NCI-H2196 treated with DMSO at 0.1 percent for 48 hours (cell line): ENCODE measurements at regions not wholly inside any gene's neighbourhood (a gene's known extent, or its start where the extent isn't known, plus 50 kb on each side); places are given as distances from the start of the nearest gene placed in this dataset.

Experiments used
- DNase-seq: peaks from one replicate; lab custom pipeline; 2025; ENCODE audit not compliant: unreplicated experiment; lab: John Stamatoyannopoulos, UW

DNA sequence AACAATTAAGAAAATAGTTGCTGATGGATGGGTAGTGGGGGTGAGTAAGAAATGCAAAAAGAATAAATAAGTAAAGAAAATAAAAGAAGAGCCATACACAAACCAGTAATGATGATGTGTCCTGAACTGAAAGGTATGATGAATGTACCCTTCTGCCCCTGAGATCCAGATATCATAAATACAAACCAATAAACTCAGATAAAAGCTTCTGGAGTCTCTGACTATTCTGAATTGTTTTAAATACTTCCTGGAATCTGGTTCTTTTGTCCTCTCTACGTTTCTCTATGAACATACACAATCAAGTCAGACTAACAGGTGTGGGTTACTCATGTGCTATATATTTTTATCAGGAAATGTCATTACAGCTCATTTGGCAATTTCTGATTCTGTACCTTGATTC is 153.4 kb downstream of the PPP1R2C start:
- no peak for DNase-seq

DNA sequence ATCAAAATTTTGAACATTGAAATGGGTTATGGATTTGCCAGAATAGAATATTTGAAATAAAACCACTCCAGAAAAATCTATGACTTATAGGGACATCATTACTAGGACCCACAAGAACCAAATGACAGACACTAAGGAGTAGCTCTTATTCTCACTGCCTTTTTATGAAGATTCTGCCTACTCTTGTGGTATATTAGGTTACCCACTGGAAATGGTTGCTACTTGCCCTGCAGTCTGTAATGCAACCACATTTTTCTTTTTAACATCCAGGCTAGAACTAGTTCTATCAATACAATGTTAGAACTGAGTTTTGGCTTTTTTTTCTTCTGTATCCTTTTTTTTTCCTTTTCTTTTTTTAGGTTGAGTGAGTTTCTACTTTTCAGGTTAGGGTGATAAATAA is 158.9 kb downstream of the PPP1R2C start:
- no peak for DNase-seq

DNA sequence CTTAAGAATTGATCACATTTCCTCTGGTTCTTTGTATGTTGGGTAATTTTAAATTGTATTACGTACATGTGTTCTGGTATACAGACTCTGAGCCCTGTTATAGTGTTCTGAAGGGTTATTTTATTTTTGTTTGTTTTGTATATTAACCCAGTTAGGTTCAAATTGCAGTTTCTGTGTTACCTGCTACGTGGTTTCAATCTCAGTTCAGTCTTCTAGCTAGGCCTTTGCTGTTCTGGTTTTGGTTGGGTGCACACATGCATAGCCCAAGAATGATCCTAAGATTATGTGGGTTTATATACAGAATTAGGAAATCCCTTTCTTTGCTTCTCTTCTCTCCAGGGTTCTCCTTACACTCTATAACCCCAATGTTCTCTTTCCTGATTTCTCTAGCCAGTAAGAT is 161.0 kb downstream of the PPP1R2C start:
- DNase-seq: no peak

DNA sequence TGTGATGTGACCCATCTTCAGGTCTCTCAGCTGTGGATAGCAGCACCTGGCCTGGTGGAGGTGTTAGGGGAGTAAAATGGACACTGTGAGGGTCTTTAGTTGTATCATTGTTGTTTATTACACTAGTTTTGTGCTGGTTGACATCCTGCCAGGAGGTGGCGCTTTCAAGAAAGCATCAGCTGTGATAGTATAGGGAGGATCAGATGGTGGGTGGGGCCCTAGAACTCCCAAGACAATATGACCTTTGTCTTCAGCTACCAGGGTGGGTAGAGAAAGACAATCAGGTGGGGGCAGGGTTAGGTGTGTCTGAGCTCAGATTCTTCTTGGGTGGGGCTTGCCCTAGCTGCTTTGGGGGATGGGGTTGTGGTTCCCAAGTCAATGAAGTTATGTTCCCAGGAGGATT is 162.8 kb downstream of the PPP1R2C start:
- DNase-seq: no peak

DNA sequence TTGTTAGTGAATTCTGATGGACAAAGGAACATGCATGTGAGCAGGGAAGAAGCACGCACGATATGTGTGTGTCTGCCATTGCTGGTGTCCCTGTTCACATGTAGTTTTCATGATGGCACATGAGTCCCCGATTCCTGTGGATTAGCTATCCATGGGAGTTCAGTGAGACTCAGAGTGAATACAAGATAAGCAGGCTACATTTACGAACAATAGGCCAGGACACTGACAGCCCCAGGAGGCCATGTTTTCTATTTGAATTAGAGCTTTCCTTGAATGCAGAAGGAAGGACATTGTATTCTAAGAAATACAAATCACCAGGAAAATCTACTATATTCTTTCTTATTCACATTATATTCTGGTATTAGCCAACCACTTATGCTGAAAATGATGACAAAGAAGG is 171.4 kb downstream of the PPP1R2C start:
- DNase-seq: no peak

DNA sequence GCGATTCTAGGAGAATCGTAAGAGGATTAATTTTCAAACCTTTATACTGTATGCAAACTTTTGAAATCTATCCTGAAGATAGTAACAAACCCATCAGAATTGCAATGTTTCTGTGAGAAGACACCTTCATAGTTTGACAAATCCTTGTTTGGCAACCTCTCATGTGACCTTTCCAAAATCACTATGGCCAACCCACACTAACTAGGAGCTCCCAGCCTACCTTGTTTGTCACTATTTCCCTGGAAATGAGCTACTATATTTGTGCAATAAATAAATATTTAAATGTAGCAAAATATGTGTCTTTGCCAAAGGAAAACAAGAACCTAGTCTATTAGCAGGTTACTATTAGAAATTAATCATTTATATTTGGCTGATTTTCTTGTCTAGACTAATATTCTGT is 173.7 kb downstream of the PPP1R2C start:
- no peak for DNase-seq

DNA sequence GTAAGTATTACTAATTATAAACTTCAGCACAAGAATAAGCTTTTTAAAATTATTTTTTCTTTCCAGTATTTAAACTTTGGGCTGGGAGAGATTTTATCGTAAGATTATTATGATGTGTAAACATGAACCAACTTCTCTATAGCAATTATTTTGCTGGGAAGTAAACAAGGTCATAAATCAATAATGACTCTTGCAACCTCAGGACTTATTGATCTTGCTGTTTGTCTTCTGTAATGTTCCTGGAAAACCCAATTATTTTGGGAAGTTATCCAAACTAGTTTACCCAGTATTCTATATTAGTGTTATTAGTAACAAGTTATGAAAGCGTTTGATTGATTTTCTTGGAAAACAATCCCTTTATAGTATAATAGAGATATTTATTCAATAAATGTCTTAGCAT is 174.9 kb downstream of the PPP1R2C start:
- DNase-seq: no peak

DNA sequence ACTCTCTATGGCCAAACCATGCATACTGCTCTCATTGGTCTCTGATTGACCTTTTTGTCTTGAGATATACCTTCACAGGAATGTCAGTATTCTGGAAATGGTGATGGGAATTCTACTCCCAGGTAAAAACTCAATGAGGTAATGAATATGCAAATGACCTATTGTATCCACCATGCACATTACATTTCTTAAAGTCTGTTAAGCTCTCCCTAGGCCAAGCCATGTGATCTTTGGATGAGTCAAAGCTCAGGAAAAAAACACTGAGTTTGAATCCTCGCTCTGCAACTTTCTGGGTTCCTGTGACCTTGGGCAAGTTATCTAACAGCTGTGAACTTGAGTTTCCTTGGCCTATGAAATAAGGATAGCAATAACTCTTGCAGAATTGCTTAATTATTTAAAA is 175.4 kb downstream of the PPP1R2C start:
- no peak for DNase-seq

DNA sequence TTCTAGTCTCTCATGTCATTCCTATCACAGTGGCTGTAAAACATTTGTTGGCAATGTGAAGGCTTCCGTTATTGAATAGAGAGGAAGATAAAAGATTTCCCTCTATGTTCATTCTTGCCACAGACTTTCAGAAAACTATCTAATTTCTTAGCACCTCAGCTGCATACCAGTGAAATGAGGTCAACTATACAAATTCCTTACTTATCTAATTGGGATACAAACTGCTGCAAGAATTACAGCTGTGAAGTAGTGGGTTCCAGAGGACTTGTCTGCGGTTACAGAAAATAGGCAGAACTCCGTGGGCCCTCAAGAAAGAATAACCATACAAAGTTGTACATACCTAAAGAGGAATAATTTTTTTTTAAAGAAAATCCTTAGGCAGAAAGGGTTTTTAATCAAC is 175.8 kb downstream of the PPP1R2C start:
- no peak for DNase-seq

DNA sequence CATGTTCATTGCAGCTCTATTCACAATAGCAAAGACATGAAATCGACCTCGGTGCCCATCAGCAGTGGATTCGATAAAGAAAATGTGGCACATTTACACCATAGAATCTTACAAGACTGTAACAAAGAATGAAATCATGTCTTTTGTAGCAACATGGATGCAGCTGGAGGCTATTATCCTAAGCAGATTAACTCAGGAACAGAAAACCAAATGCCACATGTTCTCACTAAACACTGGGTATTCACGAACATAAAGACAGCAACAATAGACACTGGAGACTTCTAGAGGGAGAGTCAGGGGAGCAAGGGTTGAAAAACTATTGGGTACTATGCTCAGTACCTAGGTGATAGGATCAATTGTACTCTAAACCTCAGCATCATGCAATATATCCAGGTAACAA is 180.5 kb downstream of the PPP1R2C start:
- DNase-seq: no peak

DNA sequence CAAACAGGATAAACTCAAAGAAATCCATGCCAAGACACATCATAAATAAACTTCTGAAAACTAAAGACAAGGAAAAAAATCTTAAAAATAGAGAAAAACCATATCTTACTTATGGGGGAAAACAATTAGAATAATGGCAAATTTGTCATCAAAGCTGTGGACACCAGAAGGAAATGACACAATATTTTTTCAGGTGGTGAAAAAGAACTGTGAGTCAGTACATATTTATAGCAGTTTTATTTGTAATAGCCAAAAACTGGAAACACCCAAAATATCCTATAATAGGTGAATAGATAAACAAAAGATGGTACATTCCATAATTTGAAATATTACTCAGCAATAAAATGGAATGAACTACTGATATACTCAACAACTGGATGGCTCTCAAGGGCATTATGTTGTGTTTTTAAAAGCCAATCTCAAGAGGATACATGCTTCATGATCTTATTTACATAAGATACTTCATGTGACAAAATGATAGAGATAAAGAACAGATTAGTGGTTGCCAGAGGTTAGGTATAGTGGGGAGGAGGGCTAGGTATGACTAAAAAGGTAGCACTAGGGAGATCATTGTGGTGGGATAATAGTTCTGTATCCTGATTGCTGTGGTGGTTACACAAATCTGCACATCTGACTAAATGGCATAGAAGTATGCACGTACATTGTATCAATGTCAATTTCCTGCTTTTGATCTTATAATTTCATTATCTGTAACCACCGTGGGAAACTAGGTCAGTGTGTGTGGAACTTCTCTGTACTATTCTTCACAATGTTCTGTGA is 191.9 kb downstream of the PPP1R2C start:
- no peak for DNase-seq

DNA sequence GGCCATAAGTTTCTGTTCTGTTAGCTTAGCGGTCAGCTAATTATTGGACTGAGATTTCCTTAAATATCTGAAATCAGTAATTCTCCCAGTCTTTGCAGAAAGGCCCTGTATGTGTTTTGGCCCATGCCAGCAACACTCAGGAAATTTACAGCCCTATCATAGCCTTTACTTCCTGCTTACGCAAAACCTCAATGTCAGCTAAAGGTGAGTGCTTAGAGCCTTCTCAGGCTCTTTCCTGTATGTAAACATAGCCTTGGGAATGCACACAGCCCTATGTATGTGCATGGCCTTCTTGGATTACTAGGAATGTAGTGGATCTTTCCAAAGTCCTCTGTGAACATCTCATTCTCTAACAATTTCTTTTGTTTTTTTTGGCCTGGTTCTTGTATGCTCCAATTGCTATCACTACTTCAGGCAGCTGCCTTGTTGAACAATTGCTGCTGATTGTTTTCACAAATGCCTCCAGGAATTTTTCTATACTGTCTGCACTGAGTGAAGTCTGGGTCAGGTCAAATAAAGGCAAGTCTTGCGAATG is 200.0 kb downstream of the PPP1R2C start:
- no peak for DNase-seq

DNA sequence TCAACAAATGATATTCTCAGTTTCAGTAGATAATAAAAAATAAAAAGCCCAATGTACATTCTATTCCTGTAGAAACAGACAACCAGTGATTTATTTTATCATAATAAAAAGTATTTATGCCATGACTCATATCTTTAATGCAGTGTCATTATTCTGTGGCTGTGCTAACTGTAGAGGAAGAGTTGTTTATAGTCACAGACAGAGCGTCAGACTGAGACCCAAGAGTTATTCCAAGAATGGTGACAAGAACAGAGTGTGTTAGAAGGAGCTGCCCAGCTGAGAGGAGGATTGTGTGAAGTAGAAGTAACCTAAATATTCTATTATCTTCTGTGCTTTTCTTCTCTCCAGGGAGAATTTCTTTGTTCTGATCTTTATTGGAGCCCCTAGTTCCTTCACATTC is 210.7 kb downstream of the PPP1R2C start:
- no peak for DNase-seq

DNA sequence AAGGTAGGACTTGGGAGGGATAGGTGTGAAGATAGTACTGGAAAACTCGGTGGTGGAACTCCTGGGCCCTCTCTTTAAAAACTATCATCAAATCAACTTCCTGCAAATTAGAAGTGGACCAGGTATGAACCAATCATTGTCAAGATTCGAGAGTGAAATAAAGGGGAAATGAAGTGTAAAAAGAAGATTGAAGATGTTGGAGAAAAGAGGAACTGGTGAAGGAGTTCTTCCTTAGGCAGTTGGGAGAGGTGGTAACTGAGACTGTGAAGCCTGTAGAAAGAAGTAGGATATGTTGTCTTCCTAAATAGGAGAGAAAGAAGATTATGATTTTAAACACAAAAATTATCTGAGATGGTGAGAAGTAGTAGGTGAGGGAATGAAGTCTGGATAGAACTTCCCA is 212.2 kb downstream of the PPP1R2C start:
- DNase-seq: no peak

DNA sequence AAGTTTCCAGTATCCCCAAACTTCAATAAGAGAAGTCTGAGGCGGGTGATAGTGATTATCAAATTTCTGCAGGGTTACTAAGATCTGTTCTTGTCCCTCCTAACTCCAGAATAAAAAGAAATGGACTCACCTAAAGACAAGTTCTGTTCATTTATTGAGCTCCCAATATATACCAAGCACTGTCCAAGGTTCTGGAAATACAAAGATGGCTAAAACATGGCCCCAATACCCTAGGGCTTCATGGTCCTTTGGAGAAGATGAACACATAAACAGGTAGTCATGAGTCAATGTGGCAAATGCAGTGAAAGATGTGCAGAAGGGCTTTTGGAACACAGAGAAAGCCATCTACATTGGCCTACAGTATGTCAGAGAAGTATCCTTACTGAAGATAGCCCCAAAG is 231.2 kb downstream of the PPP1R2C start:
- no peak for DNase-seq

DNA sequence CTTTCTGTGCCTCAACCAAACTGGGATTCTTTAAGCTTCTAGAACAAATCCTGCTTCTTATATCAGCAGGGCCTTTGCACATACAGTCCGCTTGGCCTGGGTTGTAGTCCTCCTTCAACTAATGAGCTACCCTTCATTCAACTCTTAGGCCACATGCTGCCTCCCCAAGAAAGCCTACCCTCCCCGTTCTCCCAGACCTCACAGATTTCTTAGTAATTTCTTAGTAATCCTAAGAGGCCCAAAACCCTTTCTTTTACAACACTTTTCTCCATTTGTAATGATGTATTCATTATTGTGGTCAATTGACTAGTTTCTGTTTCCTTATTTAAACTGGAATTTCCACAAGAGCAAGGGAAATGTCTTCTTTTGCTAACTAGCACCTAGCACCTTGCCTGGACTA is 233.1 kb downstream of the PPP1R2C start:
- DNase-seq: no peak

DNA sequence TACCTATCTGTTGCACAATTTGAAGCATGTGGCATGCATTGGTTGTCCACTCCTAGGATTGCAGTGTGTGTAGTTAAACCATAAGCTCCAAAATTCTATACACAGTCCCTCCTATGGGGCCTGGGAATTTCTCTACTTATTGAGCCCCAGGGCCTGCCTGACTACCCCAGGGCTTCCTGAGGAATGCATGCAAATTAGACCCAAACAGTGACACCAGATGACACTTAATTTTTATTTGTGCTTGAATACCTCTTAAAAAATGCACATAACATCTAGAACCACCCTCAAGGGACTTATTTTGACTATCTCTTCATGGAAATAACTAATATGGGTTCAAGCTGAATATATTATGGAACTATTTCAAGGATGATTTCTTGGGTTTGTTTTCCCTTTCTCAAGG is 236.4 kb downstream of the PPP1R2C start:
- DNase-seq: no peak

DNA sequence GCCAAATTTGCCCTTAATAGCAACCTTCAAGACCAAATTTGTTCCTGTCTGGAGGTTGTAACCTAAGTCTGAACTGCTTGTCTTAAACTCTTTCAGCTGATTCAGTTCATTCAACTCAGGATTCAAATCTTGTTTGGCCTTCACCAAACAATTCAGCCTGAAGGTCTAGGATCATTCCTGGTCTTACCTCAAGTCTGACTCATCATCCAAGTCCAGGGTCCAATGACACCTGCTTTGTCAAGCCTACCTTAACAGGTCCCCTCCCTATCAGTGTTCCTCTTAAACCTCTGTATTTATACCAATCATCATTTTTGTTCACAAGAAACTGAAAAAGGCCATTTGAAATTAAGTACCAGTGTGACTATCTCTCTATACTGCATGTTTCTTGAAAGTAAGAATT is 237.8 kb downstream of the PPP1R2C start:
- no peak for DNase-seq

DNA sequence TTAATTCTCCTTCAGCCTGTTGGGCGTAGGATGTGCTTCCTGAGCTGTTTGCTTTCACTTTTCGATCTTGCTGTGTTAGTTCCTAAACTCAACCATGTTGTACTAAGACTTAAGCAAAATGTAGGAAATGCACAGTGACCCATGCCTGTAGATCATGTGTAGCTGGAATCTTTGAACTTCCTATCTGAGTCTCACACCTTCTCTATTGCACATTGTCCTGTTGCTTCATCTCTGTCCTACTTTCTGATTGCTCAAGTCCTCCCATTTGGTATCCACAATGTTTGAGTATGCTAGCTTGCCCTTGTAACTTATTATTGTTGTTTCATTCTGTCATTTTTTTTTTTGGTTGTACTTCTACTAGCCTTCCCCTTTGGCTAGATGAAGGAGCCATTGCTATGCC is 239.6 kb downstream of the PPP1R2C start:
- no peak for DNase-seq

DNA sequence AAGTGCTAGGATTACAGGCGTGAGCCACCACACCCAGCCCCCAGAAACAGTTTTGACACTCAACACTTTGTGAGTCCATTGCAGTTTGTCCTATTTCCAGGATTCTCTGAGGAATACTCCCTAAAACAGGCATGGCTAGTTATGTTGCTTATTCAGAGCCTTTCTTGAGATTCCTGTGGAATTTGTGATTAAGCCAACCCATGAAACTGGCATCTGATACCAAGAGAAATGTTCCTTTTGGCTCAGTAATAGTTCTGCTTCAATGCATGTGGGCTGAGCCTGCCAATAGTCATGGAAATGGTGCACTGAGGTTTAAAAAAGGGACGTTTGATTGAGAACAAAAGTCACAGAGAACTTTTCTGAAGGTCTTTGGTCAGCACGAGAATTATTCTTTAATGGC is 241.7 kb downstream of the PPP1R2C start:
- DNase-seq: no peak

DNA sequence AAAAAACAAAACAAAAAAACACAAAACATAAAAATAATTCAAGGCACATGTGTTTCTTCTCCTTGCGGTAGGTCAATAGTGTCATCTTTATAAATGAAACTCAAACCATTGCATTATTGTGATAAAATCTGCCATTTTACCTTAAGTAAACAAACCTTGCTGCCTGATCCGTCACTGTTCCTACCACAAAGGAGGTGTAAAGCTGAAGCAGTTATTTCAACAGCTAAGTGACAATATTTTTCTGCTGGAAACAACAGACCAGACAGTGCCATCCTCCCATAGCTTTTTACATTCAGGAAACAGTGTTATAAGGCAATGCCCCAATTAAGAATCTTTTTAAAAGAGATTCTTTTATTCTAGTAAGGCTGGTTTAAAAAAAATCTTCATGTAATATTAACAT is 242.7 kb downstream of the PPP1R2C start:
- DNase-seq: no peak

DNA sequence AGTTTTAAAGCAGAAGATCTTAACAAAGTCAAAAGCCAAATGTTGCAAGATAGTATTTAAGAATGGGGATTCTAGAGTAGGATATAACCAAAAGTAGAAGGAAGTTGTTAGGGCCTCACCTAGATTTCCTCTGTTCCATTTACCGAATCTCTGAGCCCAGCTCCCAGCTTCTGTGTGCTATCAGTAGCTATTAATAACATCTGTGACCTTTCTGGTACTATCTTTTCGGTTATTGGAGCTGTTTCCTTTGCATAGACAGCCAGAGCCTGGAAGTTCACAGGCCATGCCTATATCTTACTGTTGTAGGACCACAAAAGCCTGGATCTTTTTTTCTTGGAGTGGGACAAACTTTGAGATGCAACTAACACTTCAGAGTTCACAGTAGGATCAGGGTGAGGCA is 244.2 kb downstream of the PPP1R2C start:
- DNase-seq: no peak

DNA sequence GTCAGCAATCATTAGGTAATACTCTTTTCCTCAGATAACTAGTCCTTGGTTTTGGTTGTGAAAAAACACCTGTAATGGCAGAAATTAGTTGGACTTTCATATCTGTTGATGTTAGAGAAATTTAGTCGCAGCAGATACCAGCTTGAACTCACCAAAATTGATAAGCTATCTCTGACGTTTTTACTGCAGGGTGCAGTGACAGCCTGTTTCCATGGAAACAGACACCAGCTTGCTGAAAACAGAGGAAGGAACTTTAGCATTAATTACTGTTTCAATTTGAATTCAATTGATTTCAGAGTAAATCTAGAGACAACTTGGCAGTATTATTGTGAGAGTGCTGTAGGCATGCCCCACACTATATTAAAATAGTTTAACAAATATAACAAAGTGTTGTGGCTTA is 246.5 kb downstream of the PPP1R2C start:
- no peak for DNase-seq
